ENCODE measurements at regions not wholly inside any gene's neighbourhood (a gene's known extent, or its start where the extent isn't known, plus 50 kb on each side); places are given as distances from the start of the nearest gene placed in this dataset.

GRCh38 chr9:79985264-79985663 lies 413.5 kb downstream of the TLE4 start:
- no peak overlapping the region for H3K4me2 ChIP-seq (ENCODE audit: low read depth, low read length, poor library complexity, severe bottlenecking)
- H3F3A ChIP-seq (ENCODE audit: low read depth): no peaks in the 10 kb centered on the region
- H2AFZ ChIP-seq (ENCODE audit: low read length): no peak overlapping the region
- no peak overlapping the region for H3K4me3 ChIP-seq (ENCODE audit: low read length, poor library complexity, severe bottlenecking)
- no peaks in the 10 kb centered on the region for H4K20me1 ChIP-seq (ENCODE audit: insufficient read depth, low read length, poor library complexity, severe bottlenecking)
- H3K79me2 ChIP-seq (ENCODE audit: insufficient read depth, low read length): no peaks in the 10 kb centered on the region
- H3K36me3 ChIP-seq (ENCODE audit: insufficient read depth, low read length): no peaks in the 10 kb centered on the region
- H3K4me1 ChIP-seq (ENCODE audit: insufficient read depth, low read length, poor library complexity, severe bottlenecking): peaks cover 10% of the 10 kb centered on the region
- H3K9me3 ChIP-seq (ENCODE audit: insufficient read depth, low read depth, low read length): 0 out of 2 replicates have a peak, but pooled peaks cover 3% of the 10 kb centered on the region
- TF ChIP-seq EZH2phosphoT487 (IDR thresholded peaks at IDR 0.05; ENCODE audit: borderline replicate concordance) (no peak), CTCF (conservative IDR thresholded peaks at IDR 0.05; ENCODE audit: low read length) (no peak)
- no peaks in the 10 kb centered on the region for H3K27me3 ChIP-seq (ENCODE audit: insufficient read depth, low read length, poor library complexity, severe bottlenecking)
- H3K9me2 ChIP-seq (replicated peaks; ENCODE audit: low read depth, low read length): no peaks in the 10 kb centered on the region
- no peak overlapping the region for H3K9ac ChIP-seq (ENCODE audit: low read depth, low read length, poor library complexity, severe bottlenecking)

- Histone ChIP-seq H3K9me2 (replicated peaks; ENCODE audit: low read depth, low read length) (no peaks in the 10 kb centered on the region), H3K36me3 (ENCODE audit: insufficient read depth, low read length) (no peaks in the 10 kb centered on the region), H3K27me3 (ENCODE audit: insufficient read depth, low read length, poor library complexity, severe bottlenecking) (no peaks in the 10 kb centered on the region), H3K9me3 (ENCODE audit: insufficient read depth, low read depth, low read length) (0 out of 2 replicates have a peak, but pooled peaks cover 3% of the 10 kb centered on the region), H3K79me2 (ENCODE audit: insufficient read depth, low read length) (no peaks in the 10 kb centered on the region), H3K9ac (ENCODE audit: low read depth, low read length, poor library complexity, severe bottlenecking) (no peak overlapping the region), H3K4me1 (ENCODE audit: insufficient read depth, low read length, poor library complexity, severe bottlenecking) (peaks cover 9% of the 10 kb centered on the region), H3K4me3 (ENCODE audit: low read length, poor library complexity, severe bottlenecking) (no peak overlapping the region), H2AFZ (ENCODE audit: low read length) (0 out of 2 replicates have a peak overlapping the region, but pooled peaks have one; percentile 11), H4K20me1 (ENCODE audit: insufficient read depth, low read length, poor library complexity, severe bottlenecking) (no peaks in the 10 kb centered on the region), H3K4me2 (ENCODE audit: low read depth, low read length, poor library complexity, severe bottlenecking) (no peak overlapping the region), H3F3A (ENCODE audit: low read depth) (no peaks in the 10 kb centered on the region)
- TF ChIP-seq EZH2phosphoT487 (IDR thresholded peaks at IDR 0.05; ENCODE audit: borderline replicate concordance) (no peak), CTCF (conservative IDR thresholded peaks at IDR 0.05; ENCODE audit: low read length) (no peak)
Measured at GRCh38 chr9:79984429-79985067, 412.8 kb downstream of the TLE4 start.

- no peaks in the 10 kb centered on the region for H3K79me2 ChIP-seq (ENCODE audit: insufficient read depth, low read length)
- H3F3A ChIP-seq (ENCODE audit: low read depth): no peaks in the 10 kb centered on the region
- H3K36me3 ChIP-seq (ENCODE audit: insufficient read depth, low read length): no peaks in the 10 kb centered on the region
- no peaks in the 10 kb centered on the region for H3K9me2 ChIP-seq (replicated peaks; ENCODE audit: low read depth, low read length)
- H2AFZ ChIP-seq (ENCODE audit: low read length): no peak overlapping the region
- 0 out of 2 replicates have a peak, but pooled peaks cover 3% of the 10 kb centered on the region for H3K9me3 ChIP-seq (ENCODE audit: insufficient read depth, low read depth, low read length)
- H3K27me3 ChIP-seq (ENCODE audit: insufficient read depth, low read length, poor library complexity, severe bottlenecking): no peaks in the 10 kb centered on the region
- H3K4me1 ChIP-seq (ENCODE audit: insufficient read depth, low read length, poor library complexity, severe bottlenecking): peaks cover 9% of the 10 kb centered on the region
- no peaks in the 10 kb centered on the region for H4K20me1 ChIP-seq (ENCODE audit: insufficient read depth, low read length, poor library complexity, severe bottlenecking)
- H3K9ac ChIP-seq (ENCODE audit: low read depth, low read length, poor library complexity, severe bottlenecking): no peak overlapping the region
- TF ChIP-seq EZH2phosphoT487 (IDR thresholded peaks at IDR 0.05; ENCODE audit: borderline replicate concordance) (no peak), CTCF (conservative IDR thresholded peaks at IDR 0.05; ENCODE audit: low read length) (no peak)
- no peak overlapping the region for H3K4me3 ChIP-seq (ENCODE audit: low read length, poor library complexity, severe bottlenecking)
- no peak overlapping the region for H3K4me2 ChIP-seq (ENCODE audit: low read depth, low read length, poor library complexity, severe bottlenecking)
Measured at GRCh38 chr9:79980432-79980831, 408.7 kb downstream of the TLE4 start.

Data from Loucy (cell line).